Suprapubic skin (tissue), 4 donors: ENCODE measurements at regions not wholly inside any gene's neighbourhood (a gene's known extent, or its start where the extent isn't known, plus 50 kb on each side); places are given as distances from the start of the nearest gene placed in this dataset.

Source experiments
- DNase-seq, 2 donors: peaks; one replicate each; pipeline ENCODE4 v3.0.0-alpha.2; 2019; ENCODE audit warnings: low spot score in 2 of 2
- H3K27ac ChIP-seq: fragments of 200-600 bp; sonication (generic); one replicate; pipeline ENCODE4 v1.5.1; 2019
- H3K27me3 ChIP-seq: fragments of 200-600 bp; sonication (generic); one replicate; pipeline ENCODE4 v1.5.1; 2019
- H3K36me3 ChIP-seq: fragments of 200-600 bp; sonication (generic); one replicate; pipeline ENCODE4 v1.5.1; 2019
- H3K4me1 ChIP-seq: fragments of 200-600 bp; sonication (generic); one replicate; pipeline ENCODE4 v1.5.1; 2019
- H3K4me3 ChIP-seq: fragments of 200-600 bp; sonication (generic); one replicate; pipeline ENCODE4 v1.5.1; 2019; ENCODE audit warnings: mild to moderate bottlenecking
- H3K9me3 ChIP-seq: fragments of 200-600 bp; sonication (generic); one replicate; pipeline ENCODE4 v1.5.1; 2019
- EP300 ChIP-seq: sonication (generic); formaldehyde crosslinking; IDR thresholded peaks from one replicate; pipeline ENCODE4 v1.6.1; 2017; ENCODE audit warnings: antibody characterized with exemption
- POLR2A ChIP-seq, 2 donors: fragments of 450-650 bp; IDR thresholded peaks; one replicate each; pipeline ENCODE4 v1.6.1; 2017; ENCODE audit warnings: antibody characterized with exemption in 2 of 2, mild to moderate bottlenecking in 2 of 2, moderate library complexity in 2 of 2
- POLR2AphosphoS5 ChIP-seq, 3 donors: sonication (generic); formaldehyde crosslinking; IDR thresholded peaks; one replicate each; pipeline ENCODE4 v1.6.1; 2017; ENCODE audit warnings: antibody characterized with exemption in 3 of 3
- WGBS: methylation state at CpG from one replicate; pipeline ENCODE4 v1.1.5; 2018; 5-methylcytosine and 5-hydroxymethylcytosine counted together
- TF ChIP-seq, protein P1 (sequence below), 2 donors: fragments of 200-600 bp in 1 of 2; fragments of 450-650 bp in 1 of 2; sonication (generic) in 1 of 2; IDR thresholded peaks; one replicate each; pipeline ENCODE4 v1.5.1; 2016 to 2019; ENCODE audit warnings: antibody characterized with exemption in 2 of 2, mild to moderate bottlenecking in 1 of 2, moderate library complexity in 1 of 2

DNA sequence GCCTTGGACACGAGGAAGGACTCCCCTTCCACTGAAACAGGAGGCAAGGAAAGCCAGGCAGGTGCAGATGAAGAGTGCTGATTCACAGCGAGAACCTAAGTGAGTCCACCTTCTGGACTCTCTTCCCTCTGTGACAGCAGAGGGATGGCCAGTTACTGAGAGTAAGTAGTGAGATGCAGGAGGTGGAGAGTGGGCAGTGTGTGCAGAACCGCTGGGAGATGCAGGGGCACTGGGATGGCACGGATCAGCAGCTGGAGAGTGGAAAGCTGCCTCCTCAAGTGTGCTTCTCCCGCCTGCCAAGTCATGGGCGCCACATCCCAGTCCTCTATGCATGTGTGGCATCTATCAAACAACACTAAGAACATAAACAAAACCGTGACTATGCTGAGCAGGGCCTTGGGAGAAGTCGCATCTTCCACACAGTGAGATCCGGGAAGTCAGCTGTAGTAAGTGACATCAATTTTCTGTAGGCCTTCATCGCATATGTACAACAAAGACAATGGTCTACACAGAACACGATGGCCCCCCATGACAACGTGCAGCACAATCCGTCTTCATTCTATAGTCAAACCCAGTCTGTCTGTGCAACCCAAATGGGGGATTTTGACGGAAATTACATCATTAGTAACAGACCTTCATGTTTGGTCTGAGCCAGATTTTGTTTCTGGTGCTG, 217.4 kb upstream of the KLF14 start:
- Histone ChIP-seq H3K36me3 (peaks cover 9% of the 10 kb centered on the region), H3K4me3 (no peak overlapping the region), H3K27me3 (no peaks in the 10 kb centered on the region), H3K27ac (no peak overlapping the region), H3K4me1 (peaks cover 13% of the 10 kb centered on the region), H3K9me3 (no peaks in the 10 kb centered on the region)
- DNase-seq: no peak
- TF ChIP-seq, protein P1, sequence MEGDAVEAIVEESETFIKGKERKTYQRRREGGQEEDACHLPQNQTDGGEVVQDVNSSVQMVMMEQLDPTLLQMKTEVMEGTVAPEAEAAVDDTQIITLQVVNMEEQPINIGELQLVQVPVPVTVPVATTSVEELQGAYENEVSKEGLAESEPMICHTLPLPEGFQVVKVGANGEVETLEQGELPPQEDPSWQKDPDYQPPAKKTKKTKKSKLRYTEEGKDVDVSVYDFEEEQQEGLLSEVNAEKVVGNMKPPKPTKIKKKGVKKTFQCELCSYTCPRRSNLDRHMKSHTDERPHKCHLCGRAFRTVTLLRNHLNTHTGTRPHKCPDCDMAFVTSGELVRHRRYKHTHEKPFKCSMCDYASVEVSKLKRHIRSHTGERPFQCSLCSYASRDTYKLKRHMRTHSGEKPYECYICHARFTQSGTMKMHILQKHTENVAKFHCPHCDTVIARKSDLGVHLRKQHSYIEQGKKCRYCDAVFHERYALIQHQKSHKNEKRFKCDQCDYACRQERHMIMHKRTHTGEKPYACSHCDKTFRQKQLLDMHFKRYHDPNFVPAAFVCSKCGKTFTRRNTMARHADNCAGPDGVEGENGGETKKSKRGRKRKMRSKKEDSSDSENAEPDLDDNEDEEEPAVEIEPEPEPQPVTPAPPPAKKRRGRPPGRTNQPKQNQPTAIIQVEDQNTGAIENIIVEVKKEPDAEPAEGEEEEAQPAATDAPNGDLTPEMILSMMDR (IDR thresholded peaks at IDR 0.05): no peak
- no peak for TF ChIP-seq EP300
- no peak for TF ChIP-seq POLR2A (IDR thresholded peaks at IDR 0.05)
- TF ChIP-seq POLR2AphosphoS5 (IDR thresholded peaks at IDR 0.05): no peak
- WGBS: 85% methylated on average over 14 of the region's 14 CpGs

DNA sequence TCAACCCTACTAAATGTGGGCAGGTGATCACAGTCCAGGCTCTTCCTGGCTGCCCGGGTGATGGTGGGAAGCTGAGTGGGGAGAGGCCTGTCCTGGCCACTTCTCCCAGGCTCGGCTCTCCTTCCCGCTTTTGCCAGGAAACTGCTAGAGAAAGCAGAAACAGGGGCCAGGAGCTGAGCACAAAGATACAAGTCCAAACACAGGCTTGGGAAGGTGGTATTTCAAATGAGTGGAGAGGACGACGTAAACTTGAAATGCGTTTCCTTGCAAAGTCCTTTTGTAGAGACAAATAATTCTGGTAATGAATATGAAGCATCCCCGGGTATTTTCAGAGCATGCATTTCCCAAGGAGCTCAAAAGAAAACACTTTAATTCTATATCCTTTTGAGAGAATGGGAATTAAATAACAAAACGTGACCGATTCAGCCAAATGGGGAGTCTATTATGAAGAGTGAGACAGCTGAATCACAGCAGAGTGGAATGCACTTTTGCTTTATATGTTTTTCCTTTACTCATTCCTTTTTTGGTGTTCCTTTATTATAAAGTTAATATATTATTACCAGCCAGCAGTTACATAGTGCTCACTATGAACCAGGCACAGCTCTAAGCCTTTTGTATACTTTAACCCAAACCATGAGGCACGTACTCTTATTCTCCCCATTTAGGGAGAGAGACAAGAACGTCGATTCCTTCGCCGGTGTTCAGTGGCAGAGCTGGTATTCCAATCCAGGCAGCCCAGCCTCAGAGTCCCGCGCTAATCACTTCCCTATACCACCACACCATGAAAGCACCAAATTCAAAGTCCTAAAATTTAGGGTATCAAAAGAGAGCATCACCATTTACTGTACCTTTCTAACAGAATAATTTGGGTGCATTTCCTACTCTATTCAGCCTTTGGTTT, 218.2 kb upstream of the KLF14 start:
- no peak for TF ChIP-seq POLR2A (IDR thresholded peaks at IDR 0.05)
- TF ChIP-seq POLR2AphosphoS5 (IDR thresholded peaks at IDR 0.05): no peak
- TF ChIP-seq, protein P1 (IDR thresholded peaks at IDR 0.05): no peak
- TF ChIP-seq EP300: no peak
- Histone ChIP-seq H3K27me3 (no peaks in the 10 kb centered on the region), H3K36me3 (peaks cover 9% of the 10 kb centered on the region), H3K4me3 (no peak overlapping the region), H3K9me3 (no peaks in the 10 kb centered on the region), H3K27ac (no peak overlapping the region), H3K4me1 (peaks cover 20% of the 10 kb centered on the region)
- WGBS: 89% methylated on average over 16 of the region's 16 CpGs
- DNase-seq: no peak

DNA sequence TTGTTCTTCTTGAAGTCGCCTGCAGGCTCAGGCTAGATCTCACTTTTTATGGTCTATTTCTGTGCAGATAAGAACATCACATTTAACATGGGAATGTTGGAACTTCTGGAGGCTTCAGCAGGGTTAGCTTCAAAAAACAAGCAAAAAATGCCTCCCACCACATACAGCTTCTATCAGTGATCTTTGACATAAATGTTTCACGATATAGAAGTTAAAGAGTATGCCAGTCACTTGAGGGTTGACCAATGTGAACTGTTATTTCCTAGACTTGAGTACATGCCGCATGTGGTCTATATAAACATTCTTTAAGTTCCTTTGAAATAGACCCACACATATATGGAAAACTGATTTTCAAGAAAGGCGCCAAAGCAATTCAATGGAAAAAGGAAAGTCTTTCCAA, 219.2 kb upstream of the KLF14 start:
- Histone ChIP-seq H3K27me3 (no peaks in the 10 kb centered on the region), H3K27ac (no peak overlapping the region), H3K9me3 (no peaks in the 10 kb centered on the region), H3K4me1 (peaks cover 20% of the 10 kb centered on the region), H3K36me3 (peaks cover 9% of the 10 kb centered on the region), H3K4me3 (no peak overlapping the region)
- DNase-seq: no peak
- TF ChIP-seq EP300 (no peak), POLR2AphosphoS5 (IDR thresholded peaks at IDR 0.05) (no peak), POLR2A (IDR thresholded peaks at IDR 0.05) (no peak)
- TF ChIP-seq, protein P1 (IDR thresholded peaks at IDR 0.05): no peak
- WGBS: 84% methylated on average over 4 of the region's 4 CpGs

DNA sequence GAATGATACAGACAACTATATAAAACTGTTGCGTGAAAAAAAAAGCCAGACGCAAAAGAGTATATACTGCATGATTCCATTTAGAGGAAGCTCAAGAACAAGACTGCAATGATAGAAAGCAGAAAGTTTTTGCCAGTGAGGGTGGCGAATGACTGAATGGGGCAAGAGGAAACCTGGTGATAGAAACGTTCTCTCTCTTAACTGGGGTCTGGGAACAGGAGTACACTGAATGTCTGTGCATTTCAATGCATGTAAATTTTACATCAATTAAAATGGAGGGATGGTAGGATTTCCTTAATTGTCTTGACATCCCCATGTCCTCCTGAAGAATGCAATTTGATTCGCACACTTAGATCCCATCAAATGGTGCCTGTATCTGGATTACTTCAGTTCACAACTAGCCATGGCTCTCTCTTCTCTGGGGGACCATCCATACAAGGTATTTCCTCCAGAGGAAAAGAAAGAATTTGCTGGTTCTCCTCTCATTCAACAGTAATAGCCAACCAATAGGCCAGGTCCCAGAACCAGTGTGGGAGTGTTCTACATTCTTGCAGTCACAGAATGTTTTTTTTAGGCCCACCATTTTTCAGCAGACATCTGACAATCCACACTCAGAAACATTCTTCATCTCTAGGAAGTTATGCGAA, 221.0 kb upstream of the KLF14 start:
- DNase-seq: no peak
- no peaks in the 10 kb centered on the region for H3K9me3 ChIP-seq
- peaks cover 9% of the 10 kb centered on the region for H3K36me3 ChIP-seq
- H3K4me3 ChIP-seq: no peak overlapping the region
- no peaks in the 10 kb centered on the region for H3K27me3 ChIP-seq
- TF ChIP-seq EP300: no peak
- WGBS: 92% methylated on average over 6 of the region's 6 CpGs
- H3K27ac ChIP-seq: no peak overlapping the region
- H3K4me1 ChIP-seq: peaks cover 23% of the 10 kb centered on the region

DNA sequence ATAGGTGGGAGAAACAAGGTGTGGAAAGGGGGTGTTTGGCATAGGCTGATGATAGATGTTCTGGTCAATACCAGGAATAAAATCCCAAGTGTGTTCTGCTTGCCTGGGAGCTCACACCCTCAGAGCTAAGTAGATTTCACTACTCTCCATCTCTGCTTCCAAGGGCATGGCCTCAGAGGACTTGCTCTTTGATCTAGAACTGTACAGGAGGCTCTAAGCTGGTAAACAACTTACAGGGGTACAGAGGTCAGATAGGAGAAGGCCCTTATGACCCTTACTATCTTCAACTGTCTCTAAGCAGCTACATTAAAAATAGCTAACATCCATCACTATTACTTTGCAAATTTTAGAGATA, 221.5 kb upstream of the KLF14 start:
- no peak overlapping the region for H3K4me3 ChIP-seq
- H3K9me3 ChIP-seq: no peaks in the 10 kb centered on the region
- H3K36me3 ChIP-seq: peaks cover 9% of the 10 kb centered on the region
- no peak overlapping the region for H3K27ac ChIP-seq
- TF ChIP-seq, protein P1 (IDR thresholded peaks at IDR 0.05): no peak
- TF ChIP-seq POLR2A (IDR thresholded peaks at IDR 0.05): no peak
- no peak for TF ChIP-seq EP300
- TF ChIP-seq POLR2AphosphoS5 (IDR thresholded peaks at IDR 0.05): no peak
- DNase-seq: no peak
- peaks cover 24% of the 10 kb centered on the region for H3K4me1 ChIP-seq
- H3K27me3 ChIP-seq: no peaks in the 10 kb centered on the region
